ENCODE measurements at regions not wholly inside any gene's neighbourhood (a gene's known extent, or its start where the extent isn't known, plus 50 kb on each side); places are given as distances from the start of the nearest gene placed in this dataset.

DNA sequence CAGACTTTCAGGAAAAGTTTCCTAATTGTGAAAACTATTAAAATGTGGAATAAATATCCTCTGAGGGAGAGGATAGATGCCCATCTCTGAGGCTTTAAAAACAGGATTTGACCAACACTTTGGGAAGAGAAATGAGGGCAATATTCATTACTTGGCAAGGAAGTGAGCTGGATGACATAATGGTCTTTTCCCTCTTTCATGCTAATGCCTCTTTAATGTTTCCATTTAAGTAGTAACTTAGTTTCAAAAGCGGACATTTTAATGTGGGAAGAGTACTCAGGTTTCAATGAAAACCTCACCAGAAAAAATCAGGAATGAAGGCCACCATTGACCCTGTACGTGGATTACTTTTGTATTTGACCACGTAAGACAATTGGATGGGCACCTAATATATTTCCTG, 503.3 kb downstream of the ANKRD50 start:
- no peak for DNase-seq (ENCODE audit: low read depth)
- TF ChIP-seq, protein P1, sequence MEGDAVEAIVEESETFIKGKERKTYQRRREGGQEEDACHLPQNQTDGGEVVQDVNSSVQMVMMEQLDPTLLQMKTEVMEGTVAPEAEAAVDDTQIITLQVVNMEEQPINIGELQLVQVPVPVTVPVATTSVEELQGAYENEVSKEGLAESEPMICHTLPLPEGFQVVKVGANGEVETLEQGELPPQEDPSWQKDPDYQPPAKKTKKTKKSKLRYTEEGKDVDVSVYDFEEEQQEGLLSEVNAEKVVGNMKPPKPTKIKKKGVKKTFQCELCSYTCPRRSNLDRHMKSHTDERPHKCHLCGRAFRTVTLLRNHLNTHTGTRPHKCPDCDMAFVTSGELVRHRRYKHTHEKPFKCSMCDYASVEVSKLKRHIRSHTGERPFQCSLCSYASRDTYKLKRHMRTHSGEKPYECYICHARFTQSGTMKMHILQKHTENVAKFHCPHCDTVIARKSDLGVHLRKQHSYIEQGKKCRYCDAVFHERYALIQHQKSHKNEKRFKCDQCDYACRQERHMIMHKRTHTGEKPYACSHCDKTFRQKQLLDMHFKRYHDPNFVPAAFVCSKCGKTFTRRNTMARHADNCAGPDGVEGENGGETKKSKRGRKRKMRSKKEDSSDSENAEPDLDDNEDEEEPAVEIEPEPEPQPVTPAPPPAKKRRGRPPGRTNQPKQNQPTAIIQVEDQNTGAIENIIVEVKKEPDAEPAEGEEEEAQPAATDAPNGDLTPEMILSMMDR (conservative IDR thresholded peaks at IDR 0.05; ENCODE audit: low read depth, low read length) = no peak

DNA sequence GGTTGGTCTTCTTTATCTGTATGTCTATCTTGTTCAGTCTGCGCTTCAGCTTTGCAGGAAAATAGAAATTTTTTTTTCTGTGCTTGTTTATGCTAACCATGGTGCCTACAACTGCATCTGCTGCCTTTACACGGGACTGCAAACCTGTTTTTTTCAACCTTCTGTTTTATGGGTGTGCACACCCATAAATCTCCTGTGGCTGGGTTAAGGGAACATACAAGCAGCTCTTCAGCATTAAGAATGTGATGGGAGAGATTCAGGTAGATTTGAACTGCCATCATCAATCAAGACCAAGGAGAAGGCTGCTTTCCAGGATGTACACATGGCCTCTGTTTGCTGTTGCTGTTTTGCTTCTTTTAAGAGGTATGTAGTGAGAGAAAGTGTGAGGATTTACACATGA, 502.9 kb downstream of the ANKRD50 start:
- TF ChIP-seq, protein P1 (conservative IDR thresholded peaks at IDR 0.05; ENCODE audit: low read depth, low read length) = no peak
- H3K4me3 ChIP-seq (ENCODE audit: low read depth, low read length) = no peak overlapping the region
- DNase-seq (ENCODE audit: low read depth) = no peak

More for the DNA sequence above, 503.3 kb downstream of the ANKRD50 start:
- no peak overlapping the region for H3K4me3 ChIP-seq (ENCODE audit: low read depth, low read length)

DNA sequence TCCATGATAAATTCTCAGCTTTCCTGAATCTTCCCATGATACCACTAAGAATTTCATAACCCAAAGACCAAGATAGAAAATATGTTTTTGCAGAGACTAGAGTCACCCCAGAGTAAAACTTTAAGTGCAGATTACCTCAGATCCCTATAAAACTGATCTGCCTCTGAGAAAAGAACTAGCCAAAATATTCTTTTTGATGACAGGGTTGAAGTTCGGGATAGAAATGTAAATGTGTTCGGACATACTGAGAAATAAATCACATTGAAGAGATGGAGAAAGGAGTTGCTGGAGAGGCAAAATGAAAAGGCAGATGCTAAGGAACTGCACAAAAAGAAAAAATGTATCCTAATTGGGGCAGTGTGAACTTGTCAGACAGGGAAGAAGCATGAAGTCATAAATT, 501.8 kb downstream of the ANKRD50 start:
- H3K4me3 ChIP-seq (ENCODE audit: low read depth, low read length) = no peak overlapping the region
- TF ChIP-seq, protein P1 (conservative IDR thresholded peaks at IDR 0.05; ENCODE audit: low read depth, low read length) = no peak
- DNase-seq (ENCODE audit: low read depth) = no peak

DNA sequence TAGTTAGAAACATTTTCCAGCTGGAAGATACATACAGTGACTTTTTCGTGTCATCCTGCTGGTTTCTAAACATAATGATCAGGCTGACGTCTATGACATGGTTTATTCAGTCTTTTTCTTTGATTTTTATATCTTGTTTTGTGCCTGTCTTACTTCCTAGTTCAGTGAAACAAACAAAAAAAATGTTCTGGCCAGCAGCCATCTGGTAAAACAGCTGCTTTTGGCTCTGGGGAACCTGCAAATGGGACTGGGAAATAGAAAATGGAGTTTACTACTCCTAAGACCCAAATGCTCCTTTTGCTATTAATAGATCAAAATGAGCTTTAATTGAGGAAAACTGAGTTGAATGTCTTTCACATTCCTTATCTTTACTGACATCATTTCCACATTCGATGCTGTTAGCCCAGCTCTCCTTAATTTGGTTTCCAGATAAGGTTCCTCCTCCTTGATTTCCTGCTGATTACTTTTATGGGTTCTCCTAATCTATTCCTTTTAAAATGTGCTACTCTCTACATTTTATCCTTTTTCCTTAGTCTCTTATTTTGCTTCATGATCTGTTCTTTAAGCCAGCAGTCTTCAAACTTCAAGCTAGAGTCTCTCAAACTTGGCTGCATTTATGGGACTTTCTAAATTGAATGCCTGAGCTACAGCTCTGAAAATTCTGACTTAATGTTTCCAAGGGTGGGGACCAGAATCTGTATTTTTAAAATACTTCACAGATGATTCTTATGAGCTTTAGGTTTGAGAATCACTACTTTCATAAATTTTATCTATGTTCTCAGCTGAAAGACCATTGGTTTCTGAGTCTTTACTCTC, 499.5 kb downstream of the ANKRD50 start:
- DNase-seq (ENCODE audit: low read depth) = no peak
- TF ChIP-seq, protein P1 (conservative IDR thresholded peaks at IDR 0.05; ENCODE audit: low read depth, low read length) = no peak
- H3K4me3 ChIP-seq (ENCODE audit: low read depth, low read length) = no peak overlapping the region

DNA sequence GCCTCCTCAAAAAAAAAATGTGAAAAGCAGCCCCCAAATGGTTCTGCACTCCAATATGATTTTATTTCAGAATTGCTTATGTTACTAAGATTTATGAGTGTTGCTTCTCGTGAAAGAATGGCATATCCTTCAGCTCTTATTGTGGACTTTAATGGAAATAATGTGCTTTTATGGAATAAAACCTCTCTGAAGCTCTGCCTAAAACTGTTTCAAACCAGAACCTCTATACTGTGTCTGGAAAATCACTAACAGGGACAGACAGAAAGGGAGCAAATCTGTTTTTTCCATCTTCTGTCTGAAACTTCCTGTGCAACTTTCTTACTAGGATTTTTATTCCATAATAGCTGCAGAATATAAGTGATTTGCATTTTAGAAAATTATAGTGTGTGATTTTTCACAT, 493.1 kb downstream of the ANKRD50 start:
- no peak for DNase-seq (ENCODE audit: low read depth)
- H3K4me3 ChIP-seq (ENCODE audit: low read depth, low read length) = no peak overlapping the region
- TF ChIP-seq, protein P1 (conservative IDR thresholded peaks at IDR 0.05; ENCODE audit: low read depth, low read length) = no peak

DNA sequence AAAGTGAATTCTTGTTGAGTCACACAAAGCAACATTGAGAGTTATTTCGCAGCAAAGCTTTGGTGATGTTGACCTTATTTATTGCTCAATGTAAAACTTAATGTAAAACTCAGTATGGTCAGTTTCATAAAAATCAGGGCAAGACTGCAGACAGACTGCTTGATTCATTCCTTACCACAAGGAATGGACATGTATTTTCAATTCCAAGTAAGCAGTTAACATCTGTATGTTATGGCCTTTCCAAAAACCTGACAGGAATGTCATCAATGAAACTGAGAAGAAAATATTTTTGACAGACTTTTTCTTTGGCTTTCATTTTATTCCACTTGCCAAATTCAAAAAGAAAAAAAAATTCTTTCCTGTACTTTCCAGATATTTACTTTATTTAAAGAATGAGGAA, 488.3 kb downstream of the ANKRD50 start:
- no peak overlapping the region for H3K4me3 ChIP-seq (ENCODE audit: low read depth, low read length)
- TF ChIP-seq, protein P1 (conservative IDR thresholded peaks at IDR 0.05; ENCODE audit: low read depth, low read length) = no peak
- no peak for DNase-seq (ENCODE audit: low read depth)

DNA sequence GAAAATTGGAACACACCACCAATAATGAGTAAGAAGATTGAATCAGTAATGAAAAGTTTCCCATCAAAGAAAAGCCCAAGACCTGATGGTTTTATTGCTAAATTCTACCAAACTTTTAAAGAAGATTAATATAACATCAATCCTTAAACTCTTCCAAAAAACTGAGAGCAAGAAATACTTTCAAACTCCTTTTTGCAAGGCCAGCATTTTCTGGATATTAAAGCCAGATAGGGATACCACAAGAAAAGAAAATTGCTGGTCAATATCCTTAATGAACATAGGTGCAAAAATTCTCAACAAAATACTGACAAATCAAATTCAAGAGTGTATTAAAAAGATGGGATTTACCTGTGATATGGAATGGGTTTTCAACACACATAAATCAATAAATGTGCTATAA, 484.6 kb downstream of the ANKRD50 start:
- TF ChIP-seq, protein P1 (conservative IDR thresholded peaks at IDR 0.05; ENCODE audit: low read depth, low read length) = no peak
- no peak for DNase-seq (ENCODE audit: low read depth)
- H3K4me3 ChIP-seq (ENCODE audit: low read depth, low read length) = no peak overlapping the region

Data from epithelial cell of proximal tubule (primary cell).